HepG2 (cell line): ENCODE measurements at regions not wholly inside any gene's neighbourhood (a gene's known extent, or its start where the extent isn't known, plus 50 kb on each side); places are given as distances from the start of the nearest gene placed in this dataset.

ENCODE experiments used
- ATAC-seq: fragments of 200-7000 bp; cut with Tn5 transposase; 3 replicates; pipeline ENCODE4 v1.9.1; 2020; ENCODE audit warnings: mild to moderate bottlenecking, moderate library complexity
- BruUV-seq: library from RNA; stranded (reverse); fragments of 400-500 nt; replicated peaks from 2 replicates; lab custom pipeline; 2021; lab: Mats Ljungman, UMichigan
- CTCF ChIA-PET: fragments of 300-600 bp; formaldehyde crosslinking; extraction: SDS; loops from one replicate; lab custom pipeline; 2021; ENCODE audit warnings: low total read pairs, inconsistent platforms, low intra/inter-chr PET ratio; lab: Yijun Ruan, JAX
- POLR2A ChIA-PET: fragments of 350-600 bp; sonication (Branson Sonifier 250); formaldehyde crosslinking; loops from one replicate; lab custom pipeline; 2020; ENCODE audit warnings: antibody characterized with exemption, inconsistent platforms; lab: Yijun Ruan, JAX
- DNase-seq: peaks from one replicate; pipeline ENCODE4 v3.0.0-alpha.2; 2015; ENCODE audit warnings: low spot score
- FAIRE-seq: peaks from 3 replicates; lab custom pipeline; 2011; peaks lifted over from hg19 to GRCh38; lab: Jason Lieb, UNC
- H2AFZ ChIP-seq: one replicate; pipeline ENCODE4 v1.6.1; 2011; ENCODE audit warnings: low read length, inconsistent platforms
- H3K27ac ChIP-seq: fragments of 300-600 bp; 3 replicates; pipeline ENCODE4 v1.8.0; 2011; ENCODE audit warnings: mixed run types, mild to moderate bottlenecking, mixed read lengths, low read length, inconsistent platforms; ENCODE audit not compliant: insufficient read depth; ENCODE audit errors: extremely low read length
- H3K27me3 ChIP-seq, 2 experiments: fragments of 200-600 bp in 1 of 2; 2 replicates in 1 of 2; 3 replicates in 1 of 2; pipeline versions ENCODE4 v1.6.0 to v1.8.0; 2011; ENCODE audit warnings: low read length in 2 of 2, mild to moderate bottlenecking in 2 of 2, moderate library complexity in 2 of 2, inconsistent platforms in 1 of 2; ENCODE audit not compliant: insufficient read depth in 2 of 2, control insufficient read depth in 1 of 2
- H3K36me3 ChIP-seq, 2 experiments: fragments of 200-600 bp in 1 of 2; replicated peaks in 1 of 2; 2 replicates in 1 of 2; 3 replicates in 1 of 2; pipeline versions ENCODE4 v1.5.1 to v1.8.0; 2011; ENCODE audit warnings: low read length in 2 of 2, inconsistent platforms in 1 of 2; ENCODE audit not compliant: insufficient read depth in 2 of 2, control insufficient read depth in 1 of 2
- H3K4me1 ChIP-seq: 2 replicates; pipeline ENCODE4 v1.5.1; 2012; ENCODE audit warnings: low read length, inconsistent platforms; ENCODE audit not compliant: insufficient read depth
- H3K4me2 ChIP-seq: 2 replicates; pipeline ENCODE4 v1.6.0; 2011; ENCODE audit warnings: low read depth, low read length, inconsistent platforms
- H3K4me3 ChIP-seq, 3 experiments: fragments of 200-600 bp in 1 of 3; sonication (generic), shearing (Covaris generic) in 1 of 3; replicated peaks in 1 of 3; 2 replicates each; pipeline ENCODE4 v1.5.1; 2011 to 2016; ENCODE audit warnings: low read length in 3 of 3, inconsistent platforms in 2 of 3, low read depth in 2 of 3, mild to moderate bottlenecking in 2 of 3, control low read depth in 1 of 3, mixed read lengths in 1 of 3; ENCODE audit not compliant: insufficient read depth in 1 of 3
- H3K79me2 ChIP-seq: one replicate; pipeline ENCODE4 v1.6.1; 2011; ENCODE audit warnings: low read length, inconsistent platforms; ENCODE audit not compliant: insufficient read depth
- H3K9ac ChIP-seq: 2 replicates; pipeline ENCODE4 v1.6.0; 2011; ENCODE audit warnings: mild to moderate bottlenecking, low read depth, low read length, inconsistent platforms; ENCODE audit not compliant: insufficient read depth
- H3K9me3 ChIP-seq: 2 replicates; pipeline ENCODE4 v1.5.1; 2012; ENCODE audit warnings: mild to moderate bottlenecking, low read length
- H4K20me1 ChIP-seq: 2 replicates; pipeline ENCODE4 v1.6.0; 2011; ENCODE audit warnings: inconsistent platforms, mild to moderate bottlenecking, low read length, moderate library complexity; ENCODE audit not compliant: insufficient read depth
- JUNB ChIP-seq: sonication (generic); formaldehyde crosslinking; IDR thresholded peaks from 2 replicates; pipeline ENCODE4 v1.8.0; 2022; ENCODE audit warnings: missing genetic modification reagents, mild to moderate bottlenecking, borderline replicate concordance
- NRL ChIP-seq: sonication (generic); formaldehyde crosslinking; IDR thresholded peaks from 2 replicates; pipeline ENCODE4 v1.5.0; 2020; ENCODE audit warnings: missing genetic modification reagents, mild to moderate bottlenecking, moderate library complexity, borderline replicate concordance
- TCF7 ChIP-seq: sonication (generic); IDR thresholded peaks from 2 replicates; pipeline ENCODE4 v1.6.1; 2016; ENCODE audit warnings: antibody characterized with exemption, low read depth
- ZNF224 ChIP-seq: sonication (generic); formaldehyde crosslinking; IDR thresholded peaks from 2 replicates; pipeline ENCODE4 v1.5.0; 2020; ENCODE audit warnings: mild to moderate bottlenecking, missing genetic modification reagents
- WGBS: methylation state at CpG from one replicate; pipeline ENCODE4 v1.1.6; 2017; ENCODE audit warnings: low lambda C conversion rate; 5-methylcytosine and 5-hydroxymethylcytosine counted together
- in situ Hi-C: cut with HindIII; loops from 2 replicates; pipeline ENCODE4 v1.10.0; 2017; ENCODE audit warnings: low pct_unique_long_range_greater_than_20kb; ENCODE audit not compliant: extremely low pct_ligation_motif_present
- intact Hi-C: fragments of 100-400 bp; cut with micrococcal nuclease; formaldehyde crosslinking; loops from one replicate; pipeline ENCODE4 v1.10.0; 2022; ENCODE audit not compliant: unreplicated experiment
- TF ChIP-seq, protein P1 (sequence below): IDR thresholded peaks from 2 replicates; pipeline ENCODE4 v1.6.1; 2016; ENCODE audit warnings: missing biosample characterization, missing genetic modification reagents, low read depth
- TF ChIP-seq, protein P2 (sequence below): sonication (generic); formaldehyde crosslinking; IDR thresholded peaks from 2 replicates; pipeline ENCODE4 v1.5.0; 2020; ENCODE audit warnings: missing genetic modification reagents
- TF ChIP-seq, protein P3 (sequence below): sonication (generic); formaldehyde crosslinking; IDR thresholded peaks from 2 replicates; pipeline ENCODE4 v1.4.0; 2020; ENCODE audit warnings: missing genetic modification reagents, borderline replicate concordance

DNA sequence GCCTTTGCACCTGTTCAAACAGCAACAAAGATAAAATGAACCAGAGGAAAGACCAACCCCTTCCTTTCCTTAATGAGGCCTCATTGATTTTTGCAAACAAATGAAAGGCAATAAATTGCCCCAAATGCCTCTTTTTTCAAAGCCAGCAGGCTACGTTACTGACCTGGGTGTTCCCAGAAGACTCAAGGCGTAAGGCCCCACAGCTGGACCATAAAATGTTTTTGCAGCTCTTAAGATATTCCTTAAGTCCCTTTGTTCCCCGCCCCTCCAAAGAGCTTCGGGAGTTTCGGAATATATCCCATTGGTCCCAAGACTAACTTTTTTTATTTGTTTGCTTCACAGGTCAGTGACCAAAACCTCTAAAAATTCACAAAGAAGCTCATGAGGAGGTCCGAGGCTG lies 462.9 kb upstream of the PRICKLE1 start (continued):
- no peak for TF ChIP-seq ZNF224 (CRISPR knock-in tag)

DNA sequence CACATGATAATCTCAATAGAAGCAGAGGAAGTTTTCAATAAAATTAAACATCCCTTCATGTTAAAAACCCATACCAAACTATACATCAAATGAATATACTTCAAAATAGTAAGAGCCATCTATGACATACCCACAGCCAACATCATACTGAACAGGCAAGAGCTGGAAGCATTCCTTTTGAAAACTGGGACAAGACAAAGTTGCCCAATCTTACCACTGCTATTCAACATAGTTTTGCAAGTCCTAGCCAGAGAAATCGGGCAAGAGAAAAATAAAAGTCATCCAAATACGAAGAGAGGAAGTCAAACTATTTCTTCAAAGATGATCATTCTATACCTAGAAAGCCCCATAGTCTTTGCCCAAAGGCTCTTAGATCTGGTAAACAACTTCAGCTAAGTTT lies 454.7 kb upstream of the PRICKLE1 start:
- no peaks in the 10 kb centered on the region for H3K27me3 ChIP-seq
- H3K9me3 ChIP-seq = no peaks in the 10 kb centered on the region
- H3K4me2 ChIP-seq = no peak overlapping the region
- no peak overlapping the region for H2AFZ ChIP-seq
- POLR2A ChIA-PET = no interaction called here
- H3K9ac ChIP-seq = no peak overlapping the region
- TF ChIP-seq NRL (CRISPR knock-in tag) (no peak), JUNB (CRISPR knock-in tag) (no peak), TCF7 (no peak)
- TF ChIP-seq, protein P1, sequence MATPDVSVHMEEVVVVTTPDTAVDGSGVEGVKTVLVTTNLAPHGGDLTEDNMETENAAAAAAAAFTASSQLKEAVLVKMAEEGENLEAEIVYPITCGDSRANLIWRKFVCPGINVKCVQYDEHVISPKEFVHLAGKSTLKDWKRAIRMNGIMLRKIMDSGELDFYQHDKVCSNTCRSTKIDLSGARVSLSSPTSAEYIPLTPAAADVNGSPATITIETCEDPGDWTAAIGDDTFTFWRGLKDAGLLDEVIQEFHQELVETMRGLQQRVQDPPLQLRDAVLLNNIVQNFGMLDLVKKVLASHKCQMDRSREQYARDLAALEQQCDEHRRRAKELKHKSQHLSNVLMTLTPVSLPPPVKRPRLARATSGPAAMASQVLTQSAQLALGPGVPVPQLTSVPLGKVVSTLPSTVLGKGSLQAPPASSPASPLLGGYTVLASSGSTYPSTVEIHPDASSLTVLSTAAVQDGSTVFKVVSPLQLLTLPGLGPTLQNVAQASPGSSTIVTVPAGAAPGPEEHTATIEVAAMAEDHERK (CRISPR knock-in tag) = no peak
- TF ChIP-seq, protein P2, sequence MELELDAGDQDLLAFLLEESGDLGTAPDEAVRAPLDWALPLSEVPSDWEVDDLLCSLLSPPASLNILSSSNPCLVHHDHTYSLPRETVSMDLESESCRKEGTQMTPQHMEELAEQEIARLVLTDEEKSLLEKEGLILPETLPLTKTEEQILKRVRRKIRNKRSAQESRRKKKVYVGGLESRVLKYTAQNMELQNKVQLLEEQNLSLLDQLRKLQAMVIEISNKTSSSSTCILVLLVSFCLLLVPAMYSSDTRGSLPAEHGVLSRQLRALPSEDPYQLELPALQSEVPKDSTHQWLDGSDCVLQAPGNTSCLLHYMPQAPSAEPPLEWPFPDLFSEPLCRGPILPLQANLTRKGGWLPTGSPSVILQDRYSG = no peak
- TF ChIP-seq, protein P3, sequence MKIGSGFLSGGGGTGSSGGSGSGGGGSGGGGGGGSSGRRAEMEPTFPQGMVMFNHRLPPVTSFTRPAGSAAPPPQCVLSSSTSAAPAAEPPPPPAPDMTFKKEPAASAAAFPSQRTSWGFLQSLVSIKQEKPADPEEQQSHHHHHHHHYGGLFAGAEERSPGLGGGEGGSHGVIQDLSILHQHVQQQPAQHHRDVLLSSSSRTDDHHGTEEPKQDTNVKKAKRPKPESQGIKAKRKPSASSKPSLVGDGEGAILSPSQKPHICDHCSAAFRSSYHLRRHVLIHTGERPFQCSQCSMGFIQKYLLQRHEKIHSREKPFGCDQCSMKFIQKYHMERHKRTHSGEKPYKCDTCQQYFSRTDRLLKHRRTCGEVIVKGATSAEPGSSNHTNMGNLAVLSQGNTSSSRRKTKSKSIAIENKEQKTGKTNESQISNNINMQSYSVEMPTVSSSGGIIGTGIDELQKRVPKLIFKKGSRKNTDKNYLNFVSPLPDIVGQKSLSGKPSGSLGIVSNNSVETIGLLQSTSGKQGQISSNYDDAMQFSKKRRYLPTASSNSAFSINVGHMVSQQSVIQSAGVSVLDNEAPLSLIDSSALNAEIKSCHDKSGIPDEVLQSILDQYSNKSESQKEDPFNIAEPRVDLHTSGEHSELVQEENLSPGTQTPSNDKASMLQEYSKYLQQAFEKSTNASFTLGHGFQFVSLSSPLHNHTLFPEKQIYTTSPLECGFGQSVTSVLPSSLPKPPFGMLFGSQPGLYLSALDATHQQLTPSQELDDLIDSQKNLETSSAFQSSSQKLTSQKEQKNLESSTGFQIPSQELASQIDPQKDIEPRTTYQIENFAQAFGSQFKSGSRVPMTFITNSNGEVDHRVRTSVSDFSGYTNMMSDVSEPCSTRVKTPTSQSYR = no peak
- no peak overlapping the region for H3K4me3 ChIP-seq
- DNase-seq (no peak), ATAC-seq (no peak), FAIRE-seq (no peak)
- intact Hi-C loops = no loop called here
- in situ Hi-C loops = no loop called here
- H3K4me1 ChIP-seq = no peaks in the 10 kb centered on the region
- H3K36me3 ChIP-seq = no peaks in the 10 kb centered on the region
- WGBS = 7% methylated on average over 2 of the region's 2 CpGs
- no TSS peak for BruUV-seq
- CTCF ChIA-PET = no interaction called here
- H4K20me1 ChIP-seq = no peaks in the 10 kb centered on the region
- no peak overlapping the region for H3K27ac ChIP-seq
- no peaks in the 10 kb centered on the region for H3K79me2 ChIP-seq
